ENCODE measurements at regions not wholly inside any gene's neighbourhood (a gene's known extent, or its start where the extent isn't known, plus 50 kb on each side); places are given as distances from the start of the nearest gene placed in this dataset.

GRCh38 chr12:107631715-107632114 is 53.9 kb upstream of the PWP1 start:
- no peak for DNase-seq
- H3K9ac ChIP-seq (ENCODE audit: low read length), result no peak overlapping the region
- H2AFZ ChIP-seq (ENCODE audit: low read depth, low read length), result no peak overlapping the region
- H3K9me3 ChIP-seq (ENCODE audit: control insufficient read depth, low read length), result no peaks in the 10 kb centered on the region
- H2AK5ac ChIP-seq (ENCODE audit: low read length, severe bottlenecking), result no peak overlapping the region
- no peak overlapping the region for H3K18ac ChIP-seq (ENCODE audit: low read depth in 1 of 2, low read length in 2 of 2)
- no peaks in the 10 kb centered on the region for H3K36me3 ChIP-seq (ENCODE audit: control insufficient read depth in 1 of 2, insufficient read depth in 2 of 2, low read depth in 1 of 2, low read length in 2 of 2)
- no peak overlapping the region for H2BK5ac ChIP-seq (ENCODE audit: low read depth, low read length, poor library complexity, severe bottlenecking)
- H3K4me2 ChIP-seq (ENCODE audit: low read length, poor library complexity, severe bottlenecking), result no peak overlapping the region
- no peak overlapping the region for H3K4me3 ChIP-seq (ENCODE audit: insufficient read depth in 1 of 2, low read depth in 1 of 2, low read length in 2 of 2)
- no peak overlapping the region for H4K91ac ChIP-seq (ENCODE audit: low read length)
- H2BK12ac ChIP-seq (ENCODE audit: low read length in 2 of 2), result no peak overlapping the region
- 50% methylated on average over 2 of the region's 3 CpGs for WGBS
- no peaks in the 10 kb centered on the region for H3K79me1 ChIP-seq (replicated peaks; ENCODE audit: low read length, poor library complexity, severe bottlenecking)
- H3K23ac ChIP-seq (ENCODE audit: low read length in 2 of 2), result no peak overlapping the region
- no peak overlapping the region for H4K8ac ChIP-seq (ENCODE audit: low read length)
- no peak overlapping the region for H3K14ac ChIP-seq (ENCODE audit: low read length in 2 of 2)
- no peak overlapping the region for H3K27ac ChIP-seq (ENCODE audit: low read length, poor library complexity, severe bottlenecking)
- H3K4me1 ChIP-seq (ENCODE audit: control insufficient read depth, insufficient read depth, low read depth, low read length), result no peaks in the 10 kb centered on the region
- H3K27me3 ChIP-seq (ENCODE audit: control insufficient read depth in 1 of 2, insufficient read depth in 1 of 2, low read length in 2 of 2), result no peaks in the 10 kb centered on the region
- H2BK120ac ChIP-seq (ENCODE audit: low read depth, low read length), result no peak overlapping the region
- H2BK15ac ChIP-seq (ENCODE audit: low read depth, poor library complexity, severe bottlenecking), result no peak overlapping the region
- H3K4ac ChIP-seq (ENCODE audit: low read depth in 1 of 2, low read length in 2 of 2), result no peak overlapping the region

DNA sequence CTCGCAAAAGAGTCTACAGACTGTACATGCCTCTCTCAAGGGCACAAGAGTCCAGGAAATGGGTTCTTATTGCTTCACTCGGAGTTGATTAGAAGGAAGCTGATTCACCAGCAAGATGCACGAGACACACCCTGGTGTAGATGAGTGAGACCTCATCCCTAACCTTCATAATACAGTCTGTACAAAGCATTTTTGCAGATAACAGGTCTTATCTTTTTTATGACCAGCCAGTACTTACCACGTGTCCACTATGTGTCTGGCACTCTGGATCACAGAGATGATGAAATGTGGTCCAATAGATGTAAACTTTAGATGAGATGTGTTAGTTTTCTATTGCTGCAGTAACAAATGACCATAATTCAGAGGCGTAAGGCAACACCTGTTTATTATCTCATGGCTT is 53.4 kb upstream of the PWP1 start:
- no peak overlapping the region for H2AFZ ChIP-seq (ENCODE audit: low read depth, low read length)
- no peak overlapping the region for H3K4ac ChIP-seq (ENCODE audit: low read depth in 1 of 2, low read length in 2 of 2)
- H3K18ac ChIP-seq (ENCODE audit: low read depth in 1 of 2, low read length in 2 of 2), result no peak overlapping the region
- H3K79me1 ChIP-seq (replicated peaks; ENCODE audit: low read length, poor library complexity, severe bottlenecking), result no peaks in the 10 kb centered on the region
- H3K14ac ChIP-seq (ENCODE audit: low read length in 2 of 2), result no peak overlapping the region
- H3K9me3 ChIP-seq (ENCODE audit: control insufficient read depth, low read length), result no peaks in the 10 kb centered on the region
- no peak overlapping the region for H3K23ac ChIP-seq (ENCODE audit: low read length in 2 of 2)
- DNase-seq, result no peak
- H4K8ac ChIP-seq (ENCODE audit: low read length), result no peak overlapping the region
- H2BK12ac ChIP-seq (ENCODE audit: low read length in 2 of 2), result no peak overlapping the region
- H2BK120ac ChIP-seq (ENCODE audit: low read depth, low read length), result no peak overlapping the region
- H4K91ac ChIP-seq (ENCODE audit: low read length), result no peak overlapping the region
- no peaks in the 10 kb centered on the region for H3K36me3 ChIP-seq (ENCODE audit: control insufficient read depth in 1 of 2, insufficient read depth in 2 of 2, low read depth in 1 of 2, low read length in 2 of 2)
- no peak overlapping the region for H3K4me2 ChIP-seq (ENCODE audit: low read length, poor library complexity, severe bottlenecking)
- WGBS, result 70% methylated on average over 5 of the region's 5 CpGs
- no peaks in the 10 kb centered on the region for H3K27me3 ChIP-seq (ENCODE audit: control insufficient read depth in 1 of 2, insufficient read depth in 1 of 2, low read length in 2 of 2)
- H3K9ac ChIP-seq (ENCODE audit: low read length), result no peak overlapping the region
- H3K4me1 ChIP-seq (ENCODE audit: control insufficient read depth, insufficient read depth, low read depth, low read length), result no peaks in the 10 kb centered on the region
- no peak overlapping the region for H3K27ac ChIP-seq (ENCODE audit: low read length, poor library complexity, severe bottlenecking)
- no peak overlapping the region for H3K4me3 ChIP-seq (ENCODE audit: insufficient read depth in 1 of 2, low read depth in 1 of 2, low read length in 2 of 2)
- H2BK5ac ChIP-seq (ENCODE audit: low read depth, low read length, poor library complexity, severe bottlenecking), result no peak overlapping the region
- H2BK15ac ChIP-seq (ENCODE audit: low read depth, poor library complexity, severe bottlenecking), result no peak overlapping the region
- no peak overlapping the region for H2AK5ac ChIP-seq (ENCODE audit: low read length, severe bottlenecking)

- H2BK12ac ChIP-seq (ENCODE audit: low read length in 2 of 2), result no peak overlapping the region
- no peak overlapping the region for H3K27ac ChIP-seq (ENCODE audit: low read length, poor library complexity, severe bottlenecking)
- no peak overlapping the region for H2AK5ac ChIP-seq (ENCODE audit: low read length, severe bottlenecking)
- WGBS, result 46% methylated on average over 10 of the region's 10 CpGs
- no peaks in the 10 kb centered on the region for H3K9me3 ChIP-seq (ENCODE audit: control insufficient read depth, low read length)
- H3K23ac ChIP-seq (ENCODE audit: low read length in 2 of 2), result no peak overlapping the region
- no peak overlapping the region for H2AFZ ChIP-seq (ENCODE audit: low read depth, low read length)
- H3K36me3 ChIP-seq (ENCODE audit: control insufficient read depth in 1 of 2, insufficient read depth in 2 of 2, low read depth in 1 of 2, low read length in 2 of 2), result no peaks in the 10 kb centered on the region
- H3K27me3 ChIP-seq (ENCODE audit: control insufficient read depth in 1 of 2, insufficient read depth in 1 of 2, low read length in 2 of 2), result peaks cover 0 to 6% of the 10 kb centered on the region in 2 experiments
- no peak overlapping the region for H4K91ac ChIP-seq (ENCODE audit: low read length)
- H4K8ac ChIP-seq (ENCODE audit: low read length), result no peak overlapping the region
- H3K4ac ChIP-seq (ENCODE audit: low read depth in 1 of 2, low read length in 2 of 2), result no peak overlapping the region
- H3K18ac ChIP-seq (ENCODE audit: low read depth in 1 of 2, low read length in 2 of 2), result no peak overlapping the region
- H3K14ac ChIP-seq (ENCODE audit: low read length in 2 of 2), result no peak overlapping the region
- H3K9ac ChIP-seq (ENCODE audit: low read length), result peak overlapping the region; percentile 40
- no peak overlapping the region for H2BK5ac ChIP-seq (ENCODE audit: low read depth, low read length, poor library complexity, severe bottlenecking)
- no peaks in the 10 kb centered on the region for H3K79me1 ChIP-seq (replicated peaks; ENCODE audit: low read length, poor library complexity, severe bottlenecking)
- no peaks in the 10 kb centered on the region for H3K4me1 ChIP-seq (ENCODE audit: control insufficient read depth, insufficient read depth, low read depth, low read length)
- H3K4me3 ChIP-seq (ENCODE audit: insufficient read depth in 1 of 2, low read depth in 1 of 2, low read length in 2 of 2), result no peak overlapping the region
- DNase-seq, result no peak
- no peak overlapping the region for H2BK120ac ChIP-seq (ENCODE audit: low read depth, low read length)
- no peak overlapping the region for H3K4me2 ChIP-seq (ENCODE audit: low read length, poor library complexity, severe bottlenecking)
- H2BK15ac ChIP-seq (ENCODE audit: low read depth, poor library complexity, severe bottlenecking), result no peak overlapping the region
Measured at GRCh38 chr12:107634530-107634929, 51.1 kb upstream of the PWP1 start.

GRCh38 chr12:107635139-107635538 is 50.5 kb upstream of the PWP1 start:
- Histone ChIP-seq H3K4me1 (ENCODE audit: control insufficient read depth, insufficient read depth, low read depth, low read length) (no peaks in the 10 kb centered on the region), H3K14ac (ENCODE audit: low read length in 2 of 2) (no peak overlapping the region), H2BK5ac (ENCODE audit: low read depth, low read length, poor library complexity, severe bottlenecking) (no peak overlapping the region), H3K23ac (ENCODE audit: low read length in 2 of 2) (no peak overlapping the region), H2BK120ac (ENCODE audit: low read depth, low read length) (no peak overlapping the region), H3K9me3 (ENCODE audit: control insufficient read depth, low read length) (no peaks in the 10 kb centered on the region), H2AK5ac (ENCODE audit: low read length, severe bottlenecking) (no peak overlapping the region), H4K91ac (ENCODE audit: low read length) (no peak overlapping the region), H3K36me3 (ENCODE audit: control insufficient read depth in 1 of 2, insufficient read depth in 2 of 2, low read depth in 1 of 2, low read length in 2 of 2) (no peaks in the 10 kb centered on the region), H3K79me1 (replicated peaks; ENCODE audit: low read length, poor library complexity, severe bottlenecking) (no peaks in the 10 kb centered on the region), H3K27me3 (ENCODE audit: control insufficient read depth in 1 of 2, insufficient read depth in 1 of 2, low read length in 2 of 2) (peaks cover 0 to 9% of the 10 kb centered on the region in 2 experiments), H4K8ac (ENCODE audit: low read length) (no peak overlapping the region), H3K18ac (ENCODE audit: low read depth in 1 of 2, low read length in 2 of 2) (no peak overlapping the region), H2BK12ac (ENCODE audit: low read length in 2 of 2) (no peak overlapping the region), H2AFZ (ENCODE audit: low read depth, low read length) (no peak overlapping the region), H3K4ac (ENCODE audit: low read depth in 1 of 2, low read length in 2 of 2) (no peak overlapping the region), H3K4me2 (ENCODE audit: low read length, poor library complexity, severe bottlenecking) (no peak overlapping the region), H3K4me3 (ENCODE audit: insufficient read depth in 1 of 2, low read depth in 1 of 2, low read length in 2 of 2) (no peak overlapping the region), H2BK15ac (ENCODE audit: low read depth, poor library complexity, severe bottlenecking) (no peak overlapping the region), H3K9ac (ENCODE audit: low read length) (no peak overlapping the region), H3K27ac (ENCODE audit: low read length, poor library complexity, severe bottlenecking) (no peak overlapping the region)
- WGBS, result 18% methylated on average over 8 of the region's 8 CpGs
- no peak for DNase-seq

Data from mesenchymal stem cell (in vitro differentiated cells and primary cell).